ENCODE measurements at regions not wholly inside any gene's neighbourhood (a gene's known extent, or its start where the extent isn't known, plus 50 kb on each side); places are given as distances from the start of the nearest gene placed in this dataset.

GRCh38 chr4:147336252-147336651 is 144.6 kb upstream of the EDNRA start:
- H3K4me3 ChIP-seq (ENCODE audit: low read depth, low read length): no peak overlapping the region
- TF ChIP-seq CTCF (IDR thresholded peaks at IDR 0.05; ENCODE audit: borderline replicate concordance, insufficient read depth, low read depth, low read length): no peak

GRCh38 chr4:147339100-147339499 is 141.8 kb upstream of the EDNRA start:
- no peak for TF ChIP-seq CTCF (IDR thresholded peaks at IDR 0.05; ENCODE audit: borderline replicate concordance, insufficient read depth, low read depth, low read length)
- no peak overlapping the region for H3K4me3 ChIP-seq (ENCODE audit: low read depth, low read length)

- no peak overlapping the region for H3K4me3 ChIP-seq (ENCODE audit: low read depth, low read length)
- TF ChIP-seq CTCF (IDR thresholded peaks at IDR 0.05; ENCODE audit: borderline replicate concordance, insufficient read depth, low read depth, low read length): no peak
These were observed 140.8 kb upstream of the EDNRA start for GRCh38 chr4:147340111-147340510.

- H3K4me3 ChIP-seq (ENCODE audit: low read depth, low read length): no peak overlapping the region
- no peak for TF ChIP-seq CTCF (IDR thresholded peaks at IDR 0.05; ENCODE audit: borderline replicate concordance, insufficient read depth, low read depth, low read length)
These were observed 140.2 kb upstream of the EDNRA start for GRCh38 chr4:147340591-147341120.

- TF ChIP-seq CTCF (IDR thresholded peaks at IDR 0.05; ENCODE audit: borderline replicate concordance, insufficient read depth, low read depth, low read length): no peak
- no peak overlapping the region for H3K4me3 ChIP-seq (ENCODE audit: low read depth, low read length)
These were observed 137.2 kb upstream of the EDNRA start for GRCh38 chr4:147343692-147344091.

- TF ChIP-seq CTCF (IDR thresholded peaks at IDR 0.05; ENCODE audit: borderline replicate concordance, insufficient read depth, low read depth, low read length): no peak
- no peak overlapping the region for H3K4me3 ChIP-seq (ENCODE audit: low read depth, low read length)
These were observed 135.2 kb upstream of the EDNRA start for GRCh38 chr4:147345662-147346061.

GRCh38 chr4:147347217-147347616 is 133.7 kb upstream of the EDNRA start:
- TF ChIP-seq CTCF (IDR thresholded peaks at IDR 0.05; ENCODE audit: borderline replicate concordance, insufficient read depth, low read depth, low read length): no peak
- no peak overlapping the region for H3K4me3 ChIP-seq (ENCODE audit: low read depth, low read length)

All from GM12875 (cell line).